Choroid plexus epithelial cell (primary cell): ENCODE measurements at regions not wholly inside any gene's neighbourhood (a gene's known extent, or its start where the extent isn't known, plus 50 kb on each side); places are given as distances from the start of the nearest gene placed in this dataset.

ENCODE experiments used
- DNase-seq: peaks from one replicate; pipeline ENCODE4 v3.0.0-alpha.2; 2010; ENCODE audit warnings: low read depth
- H3K4me3 ChIP-seq: 2 replicates; pipeline ENCODE4 v1.5.1; 2011; ENCODE audit warnings: low read depth, mild to moderate bottlenecking, control low read depth, low read length, moderate library complexity
- CTCF ChIP-seq: conservative IDR thresholded peaks from 2 replicates; pipeline ENCODE4 v1.5.1; 2011; ENCODE audit warnings: low read depth, mild to moderate bottlenecking, control low read depth, inconsistent platforms, low read length, moderate library complexity

DNA sequence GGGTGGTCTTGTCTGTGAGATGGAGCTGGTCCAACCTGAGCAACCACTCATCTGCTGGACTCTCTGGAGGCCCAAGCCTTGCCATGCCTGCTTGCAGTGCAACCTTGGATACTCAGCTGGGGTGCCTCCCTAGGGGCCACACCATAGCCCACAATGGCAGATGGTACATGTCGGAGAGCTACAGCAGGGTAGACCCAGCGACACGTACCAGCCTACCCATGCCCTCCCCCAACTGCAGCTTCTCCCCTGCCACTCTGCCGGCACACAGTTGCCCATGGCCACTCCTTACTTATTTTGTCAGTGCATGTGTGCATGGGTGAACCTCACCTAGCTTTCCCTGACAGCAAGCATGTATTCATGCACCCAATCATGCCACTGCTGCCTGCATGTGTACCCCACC is 690.9 kb downstream of the CCDC85A start:
- no peak for DNase-seq
- no peak overlapping the region for H3K4me3 ChIP-seq
- no peak for TF ChIP-seq CTCF

DNA sequence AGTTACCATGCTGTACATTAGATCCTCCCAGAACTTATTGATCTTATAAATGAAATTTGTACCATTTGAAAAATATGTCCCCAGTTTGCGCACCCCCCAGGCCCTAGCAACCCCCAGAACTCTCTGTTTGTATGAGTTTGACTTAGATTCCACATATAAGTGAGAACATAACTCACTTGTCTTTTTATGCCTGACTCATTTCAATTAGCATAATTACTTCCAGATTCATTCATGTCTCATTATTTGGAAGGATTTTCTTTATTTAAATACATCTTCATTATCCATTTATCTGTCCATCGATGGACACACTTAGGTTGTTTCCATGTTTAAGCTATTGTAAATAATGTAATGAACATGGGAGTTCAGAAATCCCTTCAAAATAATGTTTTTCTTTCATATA is 705.9 kb downstream of the CCDC85A start:
- no peak for DNase-seq
- H3K4me3 ChIP-seq = no peak overlapping the region
- TF ChIP-seq CTCF = no peak

GRCh38 chr2:56892382-56892781 is 708.6 kb downstream of the CCDC85A start:
- TF ChIP-seq CTCF = no peak
- no peak overlapping the region for H3K4me3 ChIP-seq
- DNase-seq = no peak

GRCh38 chr2:56898986-56899385 is 715.2 kb downstream of the CCDC85A start:
- no peak for TF ChIP-seq CTCF
- no peak for DNase-seq
- no peak overlapping the region for H3K4me3 ChIP-seq

DNA sequence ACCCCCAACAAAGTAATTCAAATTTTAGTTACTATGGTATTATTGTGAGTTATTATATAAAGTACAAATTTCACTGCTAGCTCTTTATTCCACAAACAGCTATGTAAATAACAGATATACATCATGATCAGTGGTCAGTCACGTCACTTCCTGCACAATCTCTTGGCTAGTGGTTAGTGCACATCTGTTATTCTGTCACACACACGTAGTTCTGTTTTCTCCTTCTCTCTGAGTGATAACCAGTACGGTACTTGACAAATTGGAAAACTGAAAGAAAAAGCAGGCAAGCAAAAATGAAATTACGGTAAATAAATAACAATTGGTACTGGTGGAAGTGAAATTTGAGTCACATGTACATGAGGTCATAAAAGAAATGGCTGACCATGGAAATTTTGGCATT is 728.7 kb downstream of the CCDC85A start:
- TF ChIP-seq CTCF = no peak
- no peak overlapping the region for H3K4me3 ChIP-seq
- DNase-seq = no peak

DNA sequence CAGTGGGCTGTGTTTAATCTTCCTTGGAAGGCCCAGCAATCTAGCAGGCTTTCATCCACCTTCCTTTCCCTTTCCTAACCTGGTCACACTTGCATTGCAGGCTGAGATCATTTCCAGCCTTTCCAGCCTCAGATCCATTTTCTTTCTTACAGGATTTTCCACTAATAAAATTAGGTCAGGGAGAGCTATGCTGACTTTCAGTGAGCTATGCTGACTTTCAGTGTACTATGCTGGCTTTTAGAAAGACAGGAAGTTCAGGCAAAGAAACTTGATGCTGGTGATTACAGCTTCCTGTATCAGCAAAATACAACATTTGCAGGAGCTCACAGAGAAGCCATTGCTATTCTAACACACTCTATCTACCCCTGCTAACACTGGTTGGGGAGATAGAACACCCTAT is 735.0 kb downstream of the CCDC85A start:
- DNase-seq = no peak
- no peak overlapping the region for H3K4me3 ChIP-seq
- TF ChIP-seq CTCF = no peak

DNA sequence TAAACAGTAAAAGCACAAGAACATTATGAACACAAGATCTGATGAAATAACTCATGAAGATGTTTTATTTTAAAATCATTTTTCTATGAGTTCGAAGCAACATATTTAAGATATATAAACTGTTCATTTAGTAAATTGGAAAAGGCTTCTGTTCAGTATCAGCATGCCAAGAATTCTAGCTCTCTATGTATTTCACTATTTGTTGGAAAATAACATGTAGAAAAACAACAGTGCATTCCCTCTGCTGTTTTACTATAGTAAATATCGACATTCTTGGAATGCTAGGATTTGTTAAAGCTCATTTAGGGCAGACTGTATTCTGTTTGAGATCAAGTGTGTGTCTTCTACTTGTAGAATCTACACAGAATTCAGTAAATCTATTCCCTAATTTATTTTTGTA is 750.2 kb downstream of the CCDC85A start:
- DNase-seq = no peak
- no peak for TF ChIP-seq CTCF
- H3K4me3 ChIP-seq = no peak overlapping the region
